Mesothelial cell of epicardium (in vitro differentiated cells): ENCODE measurements at regions not wholly inside any gene's neighbourhood (a gene's known extent, or its start where the extent isn't known, plus 50 kb on each side); places are given as distances from the start of the nearest gene placed in this dataset.

Experiments
- DNase-seq, 2 experiments: peaks; one replicate each; pipeline ENCODE4 v3.0.0; 2021; ENCODE audit warnings: low spot score in 2 of 2; ENCODE audit not compliant: unreplicated experiment in 2 of 2
- H3K27ac Mint-ChIP-seq: 2 replicates; pipeline ENCODE4 v1.8.0; 2021; ENCODE audit warnings: mixed read lengths
- H3K27me3 Mint-ChIP-seq: 2 replicates; pipeline ENCODE4 v1.8.0; 2021; ENCODE audit warnings: low read depth, mixed read lengths
- H3K36me3 Mint-ChIP-seq: 2 replicates; pipeline ENCODE4 v1.8.0; 2021; ENCODE audit warnings: mixed read lengths
- H3K4me1 Mint-ChIP-seq: 2 replicates; pipeline ENCODE4 v1.8.0; 2021; ENCODE audit warnings: mixed read lengths
- H3K4me3 Mint-ChIP-seq: 2 replicates; pipeline ENCODE4 v1.8.0; 2021; ENCODE audit warnings: mild to moderate bottlenecking, moderate library complexity, mixed read lengths
- H3K9me3 Mint-ChIP-seq: 2 replicates; pipeline ENCODE4 v1.8.0; 2021; ENCODE audit warnings: mixed read lengths
- TF ChIP-seq, protein P1 (sequence below): fragments of 200-600 bp; sonication (generic); IDR thresholded peaks from one replicate; pipeline ENCODE4 v1.5.0; 2021; ENCODE audit warnings: antibody characterized with exemption; ENCODE audit not compliant: unreplicated experiment

DNA sequence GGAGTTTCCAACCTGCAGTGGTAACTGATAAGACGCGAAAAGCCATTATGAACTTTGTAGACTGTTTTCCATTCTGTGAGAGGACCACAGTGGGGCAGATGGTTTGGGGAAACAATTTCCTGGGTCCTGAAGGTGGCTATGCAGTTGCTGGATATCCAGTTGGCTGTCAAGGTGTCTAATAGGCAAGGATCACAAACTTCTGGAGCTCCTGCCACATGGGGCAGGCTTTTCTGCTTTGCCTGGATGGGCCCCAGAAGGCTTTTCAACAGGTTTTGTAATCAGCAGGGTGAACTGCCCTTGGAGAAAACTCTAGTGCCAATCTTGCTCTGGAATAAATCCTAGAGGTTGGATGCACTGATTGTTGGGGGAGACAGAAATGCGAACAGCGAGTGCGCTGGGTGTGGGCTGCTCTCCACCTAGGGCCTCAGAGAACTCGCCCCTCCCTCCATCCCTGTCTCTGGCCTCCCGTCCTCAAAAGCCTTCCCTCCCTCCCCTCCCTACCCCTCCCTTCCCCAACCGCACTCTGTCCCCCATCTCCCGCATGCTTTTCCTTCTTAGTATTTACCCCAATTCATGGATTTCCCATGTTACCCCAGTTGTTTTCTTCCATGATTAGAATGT is 210.3 kb upstream of the USP24 start:
- TF ChIP-seq, protein P1, sequence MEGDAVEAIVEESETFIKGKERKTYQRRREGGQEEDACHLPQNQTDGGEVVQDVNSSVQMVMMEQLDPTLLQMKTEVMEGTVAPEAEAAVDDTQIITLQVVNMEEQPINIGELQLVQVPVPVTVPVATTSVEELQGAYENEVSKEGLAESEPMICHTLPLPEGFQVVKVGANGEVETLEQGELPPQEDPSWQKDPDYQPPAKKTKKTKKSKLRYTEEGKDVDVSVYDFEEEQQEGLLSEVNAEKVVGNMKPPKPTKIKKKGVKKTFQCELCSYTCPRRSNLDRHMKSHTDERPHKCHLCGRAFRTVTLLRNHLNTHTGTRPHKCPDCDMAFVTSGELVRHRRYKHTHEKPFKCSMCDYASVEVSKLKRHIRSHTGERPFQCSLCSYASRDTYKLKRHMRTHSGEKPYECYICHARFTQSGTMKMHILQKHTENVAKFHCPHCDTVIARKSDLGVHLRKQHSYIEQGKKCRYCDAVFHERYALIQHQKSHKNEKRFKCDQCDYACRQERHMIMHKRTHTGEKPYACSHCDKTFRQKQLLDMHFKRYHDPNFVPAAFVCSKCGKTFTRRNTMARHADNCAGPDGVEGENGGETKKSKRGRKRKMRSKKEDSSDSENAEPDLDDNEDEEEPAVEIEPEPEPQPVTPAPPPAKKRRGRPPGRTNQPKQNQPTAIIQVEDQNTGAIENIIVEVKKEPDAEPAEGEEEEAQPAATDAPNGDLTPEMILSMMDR: no peak
- DNase-seq: no peak
- peaks cover 3% of the 10 kb centered on the region for H3K36me3 Mint-ChIP-seq

DNA sequence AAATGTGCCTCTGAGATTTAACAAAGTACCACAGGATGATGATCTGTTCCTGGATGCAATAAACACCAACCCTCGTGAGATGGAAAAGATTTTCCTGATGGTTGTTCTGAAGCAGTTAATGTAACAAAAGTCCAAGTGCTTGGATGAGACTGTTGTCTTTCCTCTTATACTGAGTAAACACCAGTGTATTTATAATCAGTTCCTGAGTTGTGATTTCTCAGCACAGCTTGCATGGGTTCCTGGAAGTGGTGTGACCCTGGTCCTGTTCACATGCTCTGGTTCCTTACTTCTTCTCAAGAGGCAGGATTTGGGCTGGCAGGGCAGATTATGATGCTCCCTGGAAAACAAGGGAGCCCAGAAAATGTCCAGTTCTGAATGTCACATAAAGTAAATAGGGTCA is 208.2 kb upstream of the USP24 start:
- no peak overlapping the region for H3K4me3 Mint-ChIP-seq
- TF ChIP-seq, protein P1: no peak
- no peak for DNase-seq
- H3K4me1 Mint-ChIP-seq: peaks cover 46% of the 10 kb centered on the region
- peaks cover 3% of the 10 kb centered on the region for H3K36me3 Mint-ChIP-seq
- H3K27me3 Mint-ChIP-seq: no peaks in the 10 kb centered on the region
- H3K9me3 Mint-ChIP-seq: peaks cover 4% of the 10 kb centered on the region
- H3K27ac Mint-ChIP-seq: peak overlapping the region; percentile 26

More for the DNA sequence above, 210.3 kb upstream of the USP24 start:
- Mint-ChIP-seq H3K4me3 (no peak overlapping the region), H3K9me3 (peaks cover 4% of the 10 kb centered on the region), H3K4me1 (peaks cover 53% of the 10 kb centered on the region), H3K27ac (no peak overlapping the region), H3K27me3 (no peaks in the 10 kb centered on the region)

DNA sequence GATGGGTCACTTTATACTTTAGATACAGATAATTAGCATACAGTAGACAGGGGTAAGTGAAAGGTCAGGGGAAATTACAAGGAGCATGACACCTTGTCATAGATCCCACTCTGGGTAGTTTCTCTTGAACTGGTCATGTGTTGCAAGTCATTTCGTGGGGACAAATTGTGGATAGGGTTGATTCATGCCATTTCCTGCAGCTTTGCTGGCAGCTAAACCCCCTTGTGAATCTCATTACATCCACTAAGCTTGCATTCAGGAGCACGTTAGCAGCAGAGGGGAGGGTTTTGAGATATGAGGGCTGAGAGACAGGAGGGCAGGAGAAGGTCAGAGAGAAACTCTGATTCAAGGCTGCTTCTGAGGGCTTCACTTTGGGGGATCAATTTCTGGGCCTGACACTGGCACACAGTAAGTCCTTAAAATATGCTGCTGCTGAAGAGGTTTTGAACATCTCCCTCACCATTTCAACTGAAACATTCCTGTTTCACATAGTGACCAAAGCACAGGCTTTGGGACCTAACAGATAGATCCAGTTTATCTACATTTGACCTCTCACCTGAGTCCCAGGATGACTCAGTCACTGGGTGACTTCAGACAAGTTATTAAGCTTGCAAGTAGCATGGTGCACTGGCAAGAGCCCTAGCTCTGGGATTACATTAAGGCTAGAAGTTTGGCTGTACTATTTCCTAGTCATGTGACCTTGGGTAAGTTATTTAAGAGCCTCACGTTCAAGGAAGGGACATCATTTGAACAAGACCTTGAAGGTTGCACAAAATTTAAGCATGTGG is 206.0 kb upstream of the USP24 start:
- peaks cover 4% of the 10 kb centered on the region for H3K9me3 Mint-ChIP-seq

DNA sequence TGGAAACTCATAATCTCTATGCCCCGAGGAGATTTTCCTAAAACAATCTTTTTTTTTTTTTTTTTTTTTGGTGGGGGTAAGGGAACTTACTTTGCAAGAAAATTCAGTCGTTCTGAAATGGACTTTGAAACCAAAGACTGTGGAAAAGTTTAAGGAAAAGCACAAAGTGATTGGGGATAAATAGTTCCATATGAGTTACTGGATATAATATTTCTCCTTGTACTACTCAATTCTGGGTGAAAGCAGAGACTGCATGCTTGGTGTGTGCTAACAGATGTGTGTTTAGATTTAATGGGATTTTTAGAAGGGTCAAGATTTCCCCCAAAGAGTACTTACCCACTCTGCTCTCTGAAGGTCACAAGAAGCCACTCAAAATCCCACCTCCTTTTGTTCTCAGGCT is 204.9 kb upstream of the USP24 start:
- Mint-ChIP-seq H3K36me3 (peaks cover 5% of the 10 kb centered on the region), H3K4me3 (no peak overlapping the region), H3K27ac (peak overlapping the region; percentile 73), H3K4me1 (peaks cover 27% of the 10 kb centered on the region), H3K27me3 (no peaks in the 10 kb centered on the region), H3K9me3 (peaks cover 14% of the 10 kb centered on the region)
- DNase-seq: no peak
- TF ChIP-seq, protein P1: no peak

More for the DNA sequence above, 206.0 kb upstream of the USP24 start:
- TF ChIP-seq, protein P1: no peak
- DNase-seq: no peak
- peaks cover 27% of the 10 kb centered on the region for H3K4me1 Mint-ChIP-seq
- H3K36me3 Mint-ChIP-seq: peaks cover 3% of the 10 kb centered on the region
- peak overlapping the region; percentile 21 for H3K27ac Mint-ChIP-seq
- H3K4me3 Mint-ChIP-seq: no peak overlapping the region
- no peaks in the 10 kb centered on the region for H3K27me3 Mint-ChIP-seq

DNA sequence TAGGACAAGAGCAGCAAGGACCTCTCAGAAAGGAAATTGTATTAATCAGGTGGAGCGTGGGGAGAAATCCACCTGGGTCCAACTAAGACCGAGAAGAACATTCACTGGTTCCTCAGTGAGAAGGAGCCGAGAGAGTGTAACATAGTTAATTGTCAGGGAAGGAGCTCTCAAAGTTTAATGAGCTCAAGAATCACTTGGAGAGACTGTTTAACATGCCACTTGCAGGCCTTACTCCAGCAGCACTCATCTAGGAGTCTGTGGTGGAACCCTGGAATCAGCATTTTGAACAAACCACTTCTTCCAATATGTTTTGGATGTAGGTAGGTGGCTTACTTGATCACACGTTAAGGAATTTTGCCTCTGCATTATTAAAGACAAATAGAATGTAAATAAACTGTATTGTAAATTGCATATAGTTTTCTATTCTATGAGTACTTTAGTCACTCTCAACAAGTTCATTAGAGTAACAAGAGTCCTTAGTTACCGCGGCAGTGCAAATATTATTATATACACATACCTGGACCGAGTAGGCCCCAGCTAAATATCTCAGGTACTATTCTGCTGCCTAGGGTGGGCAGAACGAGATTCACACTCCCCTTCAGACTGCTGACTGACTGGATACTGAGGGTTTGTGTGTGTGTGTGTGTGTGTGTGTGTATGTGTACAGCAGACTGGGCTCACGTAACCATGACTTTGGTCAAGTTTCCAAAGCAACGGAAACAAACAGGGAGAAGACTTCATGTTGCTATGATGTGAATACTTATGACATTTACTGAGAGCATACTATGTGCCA is 203.2 kb upstream of the USP24 start:
- peaks cover 21% of the 10 kb centered on the region for H3K9me3 Mint-ChIP-seq
- H3K27me3 Mint-ChIP-seq: no peaks in the 10 kb centered on the region

More for the DNA sequence above, 203.2 kb upstream of the USP24 start:
- Mint-ChIP-seq H3K4me3 (no peak overlapping the region), H3K36me3 (peaks cover 7% of the 10 kb centered on the region), H3K4me1 (peaks cover 27% of the 10 kb centered on the region), H3K27ac (no peak overlapping the region)
- TF ChIP-seq, protein P1: no peak
- no peak for DNase-seq
